Left colon (tissue), 2 donors: ENCODE measurements at regions not wholly inside any gene's neighbourhood (a gene's known extent, or its start where the extent isn't known, plus 50 kb on each side); places are given as distances from the start of the nearest gene placed in this dataset.
A peak's percentile ranks its signal among the peaks of the same experiment; 100 is the strongest.
"Not testable (repeated sequence)": the region's sequence is repeated elsewhere in the genome, so short reads cannot be mapped to it uniquely, and the experiment has no call there.

Source experiments
- ATAC-seq: fragments of 200-7000 bp; cut with Tn5 transposase; one replicate; pipeline ENCODE4 v1.9.1; 2020; ENCODE audit warnings: mild to moderate bottlenecking, moderate library complexity
- DNase-seq, 2 donors: peaks; one replicate each; pipeline ENCODE4 v3.0.0-alpha.2; 2020
- intact Hi-C, 2 donors: fragments of 100-400 bp; cut with DNase I in 1 of 2; cut with micrococcal nuclease in 1 of 2; formaldehyde crosslinking; loops; one replicate each; pipeline versions ENCODE4 v1.11.2 to v1.14.0; 2022; cut with DNase I, micrococcal nuclease
- donor health status: DM: no; HTN: no; CAD: no.
- donor health status: DM: yes; HTN: yes; CAD: no.

DNA sequence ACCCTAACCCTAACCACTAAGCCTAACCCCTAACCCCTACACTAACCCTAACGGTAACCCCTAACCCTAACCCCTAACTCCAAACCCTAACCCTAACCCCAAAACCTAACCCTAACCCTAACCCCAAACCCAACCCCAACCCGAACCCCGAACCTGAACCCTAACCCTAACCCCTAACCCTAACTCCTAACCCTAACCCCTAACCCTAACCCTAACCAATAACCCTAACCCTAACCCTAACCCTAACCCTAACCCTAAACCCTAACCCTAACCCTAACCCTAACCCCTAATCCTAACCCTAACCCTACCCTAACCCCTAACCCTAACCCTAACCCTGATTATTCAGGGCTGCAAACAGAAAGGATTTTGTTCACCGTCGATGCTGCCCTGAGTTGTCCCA is 144.6 kb upstream of the DUSP22 start:
- ATAC-seq, DNase-seq, intact Hi-C loops: not testable (repeated sequence)

DNA sequence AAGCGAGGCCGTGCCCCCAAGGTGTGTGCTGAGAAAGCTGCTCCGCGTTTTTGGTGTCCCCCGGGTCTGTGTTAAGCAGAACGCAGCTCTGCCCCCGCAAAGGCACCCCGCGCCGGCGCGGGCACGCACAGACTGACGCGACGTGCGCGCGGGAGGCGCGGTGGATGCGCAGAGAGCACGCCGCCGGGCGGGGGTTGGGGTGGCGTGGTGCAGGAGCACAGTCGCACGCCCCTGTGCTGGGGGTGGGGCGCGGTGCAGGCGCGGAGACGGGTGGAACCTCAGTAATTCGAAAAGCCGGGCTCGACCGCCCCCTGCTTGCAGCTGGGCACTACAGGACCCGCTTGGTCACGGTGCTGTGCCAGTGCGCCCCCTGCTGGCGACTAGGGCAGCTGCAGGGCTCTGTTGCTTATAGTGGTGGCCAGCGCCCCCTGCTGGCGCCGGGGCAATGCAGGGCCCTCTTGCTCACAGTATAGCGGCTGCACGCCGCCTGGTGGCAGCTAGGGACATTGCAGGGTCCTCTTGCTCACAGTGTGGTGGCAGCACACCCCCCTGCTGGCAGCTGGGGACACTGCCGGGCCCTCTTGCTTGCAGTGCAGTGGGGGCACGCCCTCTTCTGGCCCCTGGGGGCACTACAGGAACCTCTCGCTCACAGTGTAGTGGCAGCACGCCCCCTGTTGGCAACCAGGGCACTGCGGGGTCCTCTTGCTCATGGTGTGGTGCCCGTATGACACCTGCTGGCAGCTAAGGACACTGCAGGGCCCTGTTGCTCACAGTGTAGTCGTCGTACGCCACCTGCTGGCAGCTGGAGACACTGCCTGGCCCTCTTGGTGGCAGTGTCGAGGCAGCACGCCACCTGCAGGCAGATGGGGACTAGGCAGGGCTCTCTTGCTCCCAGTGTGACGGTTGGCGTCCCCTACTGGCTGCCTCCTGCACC is 144.0 kb upstream of the DUSP22 start:
- intact Hi-C loops, result not testable (repeated sequence)
- ATAC-seq, result peak; percentile 33
- DNase-seq, result peak; percentile 33 to 49

DNA sequence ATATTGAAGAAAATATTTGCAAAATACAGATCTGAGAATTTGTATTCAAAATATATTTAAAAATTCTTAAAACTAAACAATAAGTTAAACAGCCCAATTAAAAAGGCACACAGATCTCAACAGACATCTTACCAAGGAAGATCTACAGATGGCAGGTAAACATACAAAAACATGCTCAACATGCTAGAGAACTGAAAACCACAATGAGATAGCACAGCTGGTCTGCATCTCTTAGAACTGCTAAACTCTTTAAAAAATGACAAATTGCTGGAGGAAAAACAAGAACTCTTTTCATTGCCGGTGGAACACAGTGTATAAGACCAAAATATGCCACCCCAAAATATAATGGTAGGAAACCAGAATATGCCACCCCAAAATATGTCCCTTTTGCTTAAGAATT is 142.1 kb upstream of the DUSP22 start:
- intact Hi-C loops, DNase-seq, ATAC-seq: not testable (repeated sequence)

DNA sequence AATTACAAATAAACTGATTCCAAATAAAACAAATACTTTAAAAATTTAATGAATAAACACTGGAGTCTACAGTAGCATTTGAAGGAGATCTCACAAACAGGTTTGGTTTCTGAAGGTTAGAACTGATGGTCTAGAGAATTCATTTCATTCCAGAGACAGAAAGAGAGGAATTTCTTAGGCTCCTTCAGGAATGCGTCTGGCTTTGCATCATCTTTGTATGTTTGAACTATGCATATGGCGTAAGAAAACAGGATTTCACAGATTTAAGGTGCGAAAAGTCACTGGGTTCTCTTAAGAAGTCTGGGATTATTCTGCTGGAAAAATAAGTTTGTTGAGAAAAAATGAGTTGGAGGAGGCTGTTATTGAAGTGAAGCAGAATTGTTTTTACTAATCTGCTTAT is 139.9 kb upstream of the DUSP22 start:
- not testable (repeated sequence) for ATAC-seq

DNA sequence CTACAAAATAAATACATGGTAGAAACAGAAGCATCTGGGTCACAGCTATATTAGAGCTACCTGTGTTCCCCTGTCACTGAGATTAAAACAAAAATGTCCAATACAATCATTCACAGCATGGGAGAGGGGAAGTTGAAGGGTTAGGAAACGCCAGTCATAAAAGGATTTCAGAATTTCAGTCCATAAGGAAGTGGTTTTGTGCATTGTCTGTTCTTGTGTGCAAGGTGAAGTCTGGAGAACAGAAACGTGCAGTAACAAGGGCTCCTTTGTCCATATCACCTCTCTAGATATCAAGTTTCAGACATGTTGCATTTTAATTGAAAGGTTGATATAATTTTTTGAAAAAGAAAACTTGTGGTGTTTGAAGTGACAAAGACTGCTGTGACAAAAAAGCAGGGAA is 139.3 kb upstream of the DUSP22 start:
- ATAC-seq, DNase-seq, intact Hi-C loops: not testable (repeated sequence)

More for the DNA sequence above, 139.9 kb upstream of the DUSP22 start:
- intact Hi-C loops, DNase-seq: not testable (repeated sequence)

DNA sequence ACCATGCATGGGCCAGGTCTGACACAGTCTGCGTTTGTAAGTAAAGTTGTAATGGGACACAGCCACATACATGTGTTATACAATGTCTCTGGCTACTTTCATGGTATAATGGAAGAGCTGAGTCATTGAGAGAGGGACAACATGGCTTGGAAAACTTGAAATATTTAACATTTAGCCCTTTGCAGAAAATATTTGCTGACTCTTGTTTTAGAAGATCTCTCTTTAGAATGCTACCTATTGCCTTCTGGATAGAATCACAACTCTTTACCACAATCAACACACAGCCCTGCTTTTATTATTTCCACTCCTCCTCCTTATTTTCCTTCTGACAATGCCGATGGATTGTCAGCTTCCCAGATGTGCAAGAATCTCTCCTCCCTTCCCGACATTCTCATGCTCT is 138.4 kb upstream of the DUSP22 start:
- intact Hi-C loops, ATAC-seq, DNase-seq: not testable (repeated sequence)

DNA sequence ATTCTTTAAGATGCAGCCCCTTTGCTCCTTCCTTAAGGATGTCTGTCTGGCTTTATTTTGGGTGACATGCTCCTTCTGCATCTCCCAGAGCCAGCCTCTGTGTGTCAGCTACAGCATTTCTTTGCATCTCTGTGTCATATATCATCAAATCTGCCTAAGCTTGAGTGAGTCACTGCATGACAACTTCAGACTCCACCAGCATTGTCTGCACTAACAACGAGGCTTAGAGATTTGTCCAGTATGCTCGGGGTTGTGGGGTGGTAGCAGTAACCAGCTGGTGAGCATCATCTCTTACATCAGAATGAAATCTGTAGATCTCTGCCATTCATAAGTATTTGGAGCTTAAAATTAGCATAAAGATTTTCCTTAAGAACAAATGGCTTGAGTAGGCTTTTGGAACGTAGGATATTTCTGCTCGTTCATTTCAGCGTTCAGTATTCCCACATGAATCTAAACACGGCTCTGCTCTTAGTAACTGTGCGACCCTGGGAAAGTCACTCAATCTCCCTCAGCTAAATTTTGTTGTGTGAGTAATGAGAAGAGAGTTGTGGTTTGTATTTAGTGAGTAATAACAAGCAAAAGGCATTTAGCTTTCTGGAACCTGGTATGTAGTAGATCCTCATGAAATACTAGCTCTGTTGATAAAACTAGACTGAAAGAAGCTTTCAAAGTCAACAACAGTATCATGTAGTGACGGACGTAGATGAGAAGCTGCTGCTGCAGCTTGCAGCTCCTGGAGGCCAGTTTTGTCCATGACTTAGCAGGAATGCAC is 137.8 kb upstream of the DUSP22 start:
- intact Hi-C loops, ATAC-seq, DNase-seq: not testable (repeated sequence)

DNA sequence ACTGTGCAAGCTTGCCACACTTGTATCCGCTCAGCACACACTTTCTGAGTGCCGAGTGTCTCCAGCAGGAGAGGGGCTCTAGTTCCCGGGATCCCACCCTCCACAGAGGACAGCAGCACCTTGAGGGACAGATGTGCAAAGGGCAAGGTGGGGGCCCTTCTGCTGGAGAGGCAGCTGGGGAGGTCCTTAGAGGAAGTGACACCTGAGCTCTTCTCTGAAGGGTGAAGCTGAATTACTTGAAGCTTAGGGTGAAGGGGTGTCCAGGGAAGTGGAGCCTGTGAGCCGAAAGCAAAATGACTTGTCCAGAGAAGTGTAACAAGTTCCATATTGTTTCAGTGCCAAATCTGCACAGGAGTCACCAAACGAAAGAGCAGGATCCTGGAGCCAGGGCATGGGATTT is 136.3 kb upstream of the DUSP22 start:
- intact Hi-C loops, result no loop called here
- DNase-seq, result no peak
- ATAC-seq, result no peak

DNA sequence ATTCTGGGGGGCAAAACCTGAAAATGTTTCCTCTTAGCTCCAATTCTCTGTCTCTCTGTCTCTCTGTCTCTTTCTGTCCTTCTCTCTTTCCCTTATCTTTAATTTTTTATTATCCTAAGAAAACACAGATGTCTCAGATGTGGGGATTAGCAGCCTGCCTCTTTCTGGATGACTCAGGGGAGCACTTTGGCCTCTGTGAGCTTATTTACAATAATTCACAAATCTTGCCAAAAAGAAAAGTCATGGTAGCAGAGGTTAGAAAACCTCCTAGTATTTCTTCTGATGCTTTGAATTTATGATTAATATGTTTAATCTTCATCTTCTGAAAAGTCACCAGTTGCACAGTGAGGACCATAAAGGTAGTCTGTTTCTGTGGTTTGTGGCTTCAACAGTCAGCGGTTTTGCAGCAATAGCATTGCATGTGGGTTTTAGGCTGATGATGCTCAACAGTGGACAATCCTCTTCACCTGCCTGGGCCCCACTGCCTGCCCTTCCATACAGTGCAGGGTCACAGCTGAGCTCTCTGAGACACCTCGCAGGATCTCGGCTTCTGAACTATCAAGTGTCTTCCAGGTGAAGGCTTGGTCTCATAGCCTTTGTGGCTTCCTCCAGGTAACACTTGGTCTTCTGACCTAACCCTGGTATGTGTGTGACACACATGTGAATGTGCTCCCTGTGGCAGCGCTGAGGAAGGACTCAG is 135.7 kb upstream of the DUSP22 start:
- not testable (repeated sequence) for DNase-seq

DNA sequence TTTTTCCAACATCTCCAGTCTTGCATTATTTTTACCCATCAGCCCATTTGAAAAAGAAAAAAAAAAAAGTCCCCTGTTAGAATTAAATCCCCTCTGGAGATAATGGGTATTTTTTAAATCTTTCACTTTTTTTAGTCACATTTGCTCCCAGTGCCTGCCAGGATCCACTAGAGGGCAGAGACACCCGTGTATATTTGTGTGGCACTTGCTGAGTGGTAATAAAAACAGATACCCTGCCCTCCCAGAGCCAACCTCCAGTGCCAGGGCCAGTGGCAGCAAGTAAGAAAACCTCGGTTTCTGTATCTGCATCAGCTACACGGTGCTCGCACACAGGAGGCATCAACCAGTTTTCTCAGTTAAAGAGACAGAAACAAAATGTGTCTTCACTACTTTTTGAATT is 135.1 kb upstream of the DUSP22 start:
- intact Hi-C loops, ATAC-seq, DNase-seq: not testable (repeated sequence)

More for the DNA sequence above, 135.7 kb upstream of the DUSP22 start:
- intact Hi-C loops, ATAC-seq: not testable (repeated sequence)

DNA sequence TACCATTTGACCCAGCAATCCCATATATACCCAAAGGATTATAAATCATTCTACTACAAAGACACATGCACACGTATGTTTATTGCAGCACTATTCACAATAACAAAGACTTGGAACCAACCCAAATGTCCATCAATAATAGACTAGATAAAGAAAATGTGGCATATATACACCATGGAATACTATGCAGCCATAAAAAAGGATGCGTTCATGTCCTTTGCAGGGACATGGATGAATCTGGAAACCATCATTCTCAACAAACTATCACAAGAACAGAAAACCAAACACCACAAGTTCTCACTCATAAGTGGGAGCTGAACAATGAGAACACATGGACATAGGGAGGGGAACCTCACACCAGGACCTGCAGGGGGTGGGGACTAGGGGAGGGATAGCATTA is 130.6 kb upstream of the DUSP22 start:
- DNase-seq, intact Hi-C loops, ATAC-seq: not testable (repeated sequence)

DNA sequence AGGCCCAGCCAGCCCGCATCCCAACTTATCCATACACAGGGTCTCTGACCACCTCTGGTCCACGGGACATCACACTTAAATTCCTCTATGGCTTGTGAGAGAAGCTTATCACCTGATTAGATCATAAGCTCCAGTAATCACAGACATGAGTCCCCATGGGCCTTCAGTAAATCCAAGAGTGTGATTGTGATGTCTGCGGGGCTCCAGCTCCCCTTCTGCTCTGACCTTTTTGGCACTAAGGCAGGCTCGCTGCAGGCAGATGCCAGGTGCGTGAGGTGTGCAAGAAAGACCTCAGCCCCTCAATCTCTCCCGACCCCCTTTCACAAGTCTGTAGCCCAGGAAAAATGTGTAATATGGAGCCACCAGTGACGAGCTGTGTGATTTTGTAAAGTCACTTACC is 127.6 kb upstream of the DUSP22 start:
- ATAC-seq (no peak), DNase-seq (no peak)
- intact Hi-C loops, result no loop called here

DNA sequence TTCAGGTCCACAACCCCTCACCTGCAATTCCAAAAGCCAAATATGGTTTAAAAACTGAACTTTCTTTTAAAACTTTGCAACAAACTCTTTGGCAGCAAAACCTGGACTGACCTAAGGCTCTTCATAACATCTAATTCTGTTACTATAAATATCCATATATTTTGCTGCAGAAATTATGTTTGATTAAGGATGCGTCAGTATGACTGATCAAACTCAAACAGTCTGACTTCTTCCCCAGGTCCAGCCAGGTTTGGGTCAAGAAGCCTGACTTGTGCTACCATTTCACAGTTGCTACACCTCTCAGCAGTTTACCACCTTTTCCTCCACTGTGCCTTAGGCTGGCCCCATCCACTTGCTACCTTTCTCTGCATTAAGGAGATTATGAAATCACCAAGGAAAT is 127.0 kb upstream of the DUSP22 start:
- ATAC-seq (no peak), DNase-seq (no peak)
- intact Hi-C loops, result no loop called here

DNA sequence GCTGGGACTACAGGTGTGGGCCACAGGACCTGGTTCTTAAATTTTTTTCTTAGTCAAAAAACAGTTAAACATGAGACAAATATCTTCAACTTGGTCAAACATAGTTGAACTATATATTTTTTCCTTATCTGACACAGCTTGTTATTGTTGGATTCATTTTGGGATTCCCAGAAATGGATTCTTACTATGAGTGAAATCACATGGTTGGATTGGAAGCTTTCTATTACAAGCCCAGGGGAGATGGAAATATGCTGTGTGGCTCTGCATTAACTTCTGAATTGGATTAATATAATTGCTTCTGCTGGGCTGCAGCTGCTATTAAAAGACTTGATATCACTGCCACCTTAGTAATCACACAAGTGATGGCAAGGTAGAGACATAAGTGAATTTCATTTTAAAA is 126.4 kb upstream of the DUSP22 start:
- intact Hi-C loops, result no loop called here
- DNase-seq (no peak), ATAC-seq (no peak)

DNA sequence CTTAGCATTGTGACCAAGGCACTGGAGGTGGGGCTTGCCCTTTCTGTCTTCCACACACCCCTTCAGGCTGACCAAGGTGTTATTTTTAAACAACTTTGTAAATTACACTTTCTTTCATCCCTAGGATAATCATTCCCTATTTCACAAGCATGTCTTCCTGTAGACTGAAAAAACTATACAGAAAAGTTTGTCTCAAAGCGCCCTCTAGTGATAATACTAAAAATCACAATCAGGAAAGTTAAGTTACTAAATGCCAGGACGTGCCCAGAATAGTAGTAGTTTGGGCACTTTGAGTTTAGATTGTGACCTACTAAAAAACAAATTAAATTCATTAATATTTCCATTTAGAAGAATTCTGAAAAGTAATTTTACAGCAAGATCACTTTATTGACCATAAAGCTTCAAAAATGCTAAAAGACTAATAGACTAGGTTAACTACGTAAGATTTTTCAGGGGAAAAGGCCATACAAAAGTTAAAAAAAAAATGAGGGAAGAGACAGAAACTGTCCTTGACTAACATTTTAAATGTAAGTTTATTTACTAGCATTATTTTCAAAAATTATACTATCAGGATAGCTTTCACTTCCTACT is 123.3 kb upstream of the DUSP22 start:
- DNase-seq (no peak), ATAC-seq (no peak)
- intact Hi-C loops, result no loop called here

DNA sequence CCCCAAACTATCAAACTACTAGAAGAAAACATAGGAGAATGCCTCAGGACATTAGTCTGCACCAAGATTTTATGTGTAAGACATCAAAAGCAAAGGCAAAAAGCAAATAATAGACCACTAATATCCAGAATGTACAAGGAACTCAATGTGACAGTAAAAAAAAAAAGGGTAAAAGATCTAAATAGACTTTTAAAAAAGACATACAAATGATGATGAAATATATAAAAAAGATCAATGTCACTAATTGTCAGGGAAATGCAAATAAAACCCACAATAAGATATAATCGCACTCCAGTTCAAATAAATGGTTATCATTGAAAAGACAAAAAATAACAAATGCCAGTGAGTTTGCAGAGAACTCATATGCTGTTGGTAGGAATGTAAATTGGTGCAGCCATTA is 118.3 kb upstream of the DUSP22 start:
- intact Hi-C loops, result no loop called here
- DNase-seq (no peak), ATAC-seq (no peak)

DNA sequence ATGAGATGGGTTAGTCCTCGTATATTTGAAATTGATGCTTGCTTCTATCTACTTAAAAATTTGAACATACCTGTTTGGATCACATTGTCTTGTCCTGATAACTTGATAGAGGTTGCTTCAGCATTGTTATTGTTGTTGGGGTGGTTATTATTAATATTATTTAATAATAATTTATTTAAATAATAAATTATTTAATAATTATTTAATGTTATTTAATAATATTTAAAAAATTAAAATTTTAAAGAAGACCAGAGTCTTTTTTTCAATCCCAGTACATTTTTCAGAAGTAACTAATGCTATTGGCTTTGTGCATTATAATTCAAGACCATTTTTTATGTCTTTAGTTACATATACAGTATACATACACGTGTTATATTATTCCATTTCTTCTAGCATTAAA is 116.6 kb upstream of the DUSP22 start:
- DNase-seq, result no peak
- intact Hi-C loops, result no loop called here
- ATAC-seq, result no peak

DNA sequence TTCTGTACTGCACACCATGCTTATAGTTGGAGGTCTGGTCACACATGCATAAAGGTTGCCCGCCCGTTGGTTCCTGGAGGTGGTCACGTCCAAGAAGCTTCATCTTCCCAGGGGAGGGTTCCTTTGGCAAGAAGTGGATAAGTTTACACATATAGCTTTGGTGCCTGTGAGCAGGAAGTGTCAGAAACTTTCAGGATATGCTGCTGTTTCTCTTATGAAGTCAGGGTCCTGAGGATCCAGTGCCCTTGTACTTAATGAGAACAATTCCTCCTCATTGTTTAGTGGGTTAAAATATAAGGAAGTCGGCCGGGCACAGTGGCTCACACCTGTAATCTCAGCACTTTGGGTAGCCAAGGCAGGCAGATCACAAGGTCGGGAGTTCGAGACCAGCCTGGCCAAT is 115.5 kb upstream of the DUSP22 start:
- no peak for DNase-seq
- intact Hi-C loops, result no loop called here

DNA sequence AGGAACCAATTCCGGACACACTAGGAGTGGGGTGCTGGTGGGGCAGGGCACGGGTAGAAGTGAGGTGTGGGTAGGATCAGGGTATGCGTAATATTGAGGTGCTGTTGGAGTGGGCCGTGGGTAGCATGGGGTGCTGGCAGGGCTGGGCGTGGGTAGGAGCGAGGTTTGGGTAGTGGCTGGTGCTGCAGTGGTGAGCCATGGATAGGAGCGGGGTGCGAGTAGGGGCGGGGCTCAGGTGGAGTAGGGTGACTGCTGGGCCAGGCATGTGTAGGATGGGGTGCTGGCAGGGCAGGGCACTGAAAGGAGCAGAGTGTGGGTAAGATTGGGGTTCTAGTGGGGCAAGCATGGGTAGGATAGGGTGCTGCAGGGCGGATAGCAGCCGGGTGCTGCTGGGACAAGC is 114.2 kb upstream of the DUSP22 start:
- no peak for DNase-seq
- no peak for ATAC-seq
- intact Hi-C loops, result no loop called here

More for the DNA sequence above, 115.5 kb upstream of the DUSP22 start:
- ATAC-seq, result no peak
